Astrocyte (in vitro differentiated cells and primary cell): ENCODE measurements at regions not wholly inside any gene's neighbourhood (a gene's known extent, or its start where the extent isn't known, plus 50 kb on each side); places are given as distances from the start of the nearest gene placed in this dataset.

Experiments
- DNase-seq: peaks from one replicate; pipeline ENCODE4 v3.0.0-alpha.2; 2010; ENCODE audit warnings: low read depth
- FAIRE-seq: peaks from 2 replicates; lab custom pipeline; 2011; peaks lifted over from hg19 to GRCh38; lab: Jason Lieb, UNC
- H2AFZ ChIP-seq: 2 replicates; pipeline ENCODE4 v1.6.0; 2012; ENCODE audit warnings: low read depth, low read length, inconsistent platforms
- H3K27ac ChIP-seq: 2 replicates; pipeline ENCODE4 v1.5.1; 2011; ENCODE audit warnings: low read depth, low read length, inconsistent platforms
- H3K27me3 ChIP-seq: 2 replicates; pipeline ENCODE4 v1.6.0; 2011; ENCODE audit warnings: low read length, inconsistent platforms; ENCODE audit not compliant: insufficient read depth
- H3K36me3 ChIP-seq: 2 replicates; pipeline ENCODE4 v1.5.1; 2011; ENCODE audit warnings: low read length, inconsistent platforms; ENCODE audit not compliant: insufficient read depth
- H3K4me1 ChIP-seq: 2 replicates; pipeline ENCODE4 v1.5.1; 2011; ENCODE audit warnings: low read length, inconsistent platforms; ENCODE audit not compliant: insufficient read depth
- H3K4me2 ChIP-seq: 2 replicates; pipeline ENCODE4 v1.6.0; 2012; ENCODE audit warnings: low read length, inconsistent platforms
- H3K4me3 ChIP-seq: 2 replicates; pipeline ENCODE4 v1.5.1; 2011; ENCODE audit warnings: low read depth, mild to moderate bottlenecking, low read length, inconsistent platforms; ENCODE audit not compliant: insufficient read depth
- H3K79me2 ChIP-seq: 2 replicates; pipeline ENCODE4 v1.6.0; 2012; ENCODE audit warnings: mild to moderate bottlenecking, low read length, inconsistent platforms; ENCODE audit not compliant: insufficient read depth
- H3K9ac ChIP-seq: 2 replicates; pipeline ENCODE4 v1.6.0; 2012; ENCODE audit warnings: mild to moderate bottlenecking, low read length, inconsistent platforms
- H3K9me3 ChIP-seq: 2 replicates; pipeline ENCODE4 v1.5.1; 2012; ENCODE audit warnings: low read depth, mild to moderate bottlenecking, low read length, inconsistent platforms; ENCODE audit not compliant: insufficient read depth
- H4K20me1 ChIP-seq: 2 replicates; pipeline ENCODE4 v1.6.0; 2012; ENCODE audit warnings: low read length, inconsistent platforms; ENCODE audit not compliant: insufficient read depth
- H3K27ac Mint-ChIP-seq: one replicate; pipeline ENCODE4 v1.8.0; 2021; ENCODE audit warnings: mild to moderate bottlenecking, mixed read lengths; ENCODE audit not compliant: unreplicated experiment
- H3K27me3 Mint-ChIP-seq: one replicate; pipeline ENCODE4 v1.8.0; 2021; ENCODE audit warnings: low read depth, mixed read lengths; ENCODE audit not compliant: unreplicated experiment
- H3K36me3 Mint-ChIP-seq: one replicate; pipeline ENCODE4 v1.8.0; 2021; ENCODE audit warnings: low read depth, mixed read lengths; ENCODE audit not compliant: unreplicated experiment
- H3K4me1 Mint-ChIP-seq: one replicate; pipeline ENCODE4 v1.8.0; 2021; ENCODE audit warnings: low read depth, mixed read lengths; ENCODE audit not compliant: unreplicated experiment
- H3K4me3 Mint-ChIP-seq: one replicate; pipeline ENCODE4 v1.8.0; 2021; ENCODE audit warnings: mild to moderate bottlenecking, moderate library complexity, mixed read lengths; ENCODE audit not compliant: unreplicated experiment
- H3K9me3 Mint-ChIP-seq: one replicate; pipeline ENCODE4 v1.8.0; 2021; ENCODE audit warnings: mild to moderate bottlenecking, mixed read lengths; ENCODE audit not compliant: unreplicated experiment
- EZH2 ChIP-seq: IDR thresholded peaks from 2 replicates; pipeline ENCODE4 v1.6.1; 2012; ENCODE audit warnings: mild to moderate bottlenecking, low read length, inconsistent platforms; ENCODE audit not compliant: insufficient read depth
- TF ChIP-seq, protein P1 (sequence below): IDR thresholded peaks from 2 replicates; pipeline ENCODE4 v1.5.1; 2011; ENCODE audit warnings: low read depth, mild to moderate bottlenecking, inconsistent platforms, low read length, moderate library complexity; ENCODE audit not compliant: insufficient read depth

DNA sequence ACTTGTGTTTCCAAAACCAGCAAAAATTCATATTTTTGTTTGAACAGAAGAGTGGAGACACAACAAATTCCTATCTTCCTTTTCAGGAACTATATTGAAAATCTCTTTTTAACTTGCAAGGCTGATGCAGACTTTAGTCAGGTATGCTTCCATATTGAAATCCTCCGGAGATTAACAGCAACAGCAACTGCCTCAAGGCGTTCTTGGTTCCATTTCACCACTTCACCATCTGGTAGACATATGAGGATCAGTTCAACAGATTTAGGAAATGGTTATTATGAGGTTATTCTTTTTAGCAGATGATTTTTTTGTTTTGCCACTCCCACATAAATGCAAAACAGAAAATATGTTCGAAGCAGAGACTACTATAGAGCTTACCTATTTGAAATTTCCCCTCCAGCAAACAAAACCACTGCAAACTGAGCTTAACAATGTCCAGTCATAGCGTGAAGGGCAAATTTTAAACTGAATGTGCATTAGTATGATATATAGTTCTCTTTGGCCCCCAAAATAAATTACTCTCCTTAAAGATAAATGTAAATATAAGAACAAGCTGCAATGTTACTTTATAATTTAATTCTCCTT, 520.5 kb upstream of the ADGRB3 start:
- TF ChIP-seq, protein P1, sequence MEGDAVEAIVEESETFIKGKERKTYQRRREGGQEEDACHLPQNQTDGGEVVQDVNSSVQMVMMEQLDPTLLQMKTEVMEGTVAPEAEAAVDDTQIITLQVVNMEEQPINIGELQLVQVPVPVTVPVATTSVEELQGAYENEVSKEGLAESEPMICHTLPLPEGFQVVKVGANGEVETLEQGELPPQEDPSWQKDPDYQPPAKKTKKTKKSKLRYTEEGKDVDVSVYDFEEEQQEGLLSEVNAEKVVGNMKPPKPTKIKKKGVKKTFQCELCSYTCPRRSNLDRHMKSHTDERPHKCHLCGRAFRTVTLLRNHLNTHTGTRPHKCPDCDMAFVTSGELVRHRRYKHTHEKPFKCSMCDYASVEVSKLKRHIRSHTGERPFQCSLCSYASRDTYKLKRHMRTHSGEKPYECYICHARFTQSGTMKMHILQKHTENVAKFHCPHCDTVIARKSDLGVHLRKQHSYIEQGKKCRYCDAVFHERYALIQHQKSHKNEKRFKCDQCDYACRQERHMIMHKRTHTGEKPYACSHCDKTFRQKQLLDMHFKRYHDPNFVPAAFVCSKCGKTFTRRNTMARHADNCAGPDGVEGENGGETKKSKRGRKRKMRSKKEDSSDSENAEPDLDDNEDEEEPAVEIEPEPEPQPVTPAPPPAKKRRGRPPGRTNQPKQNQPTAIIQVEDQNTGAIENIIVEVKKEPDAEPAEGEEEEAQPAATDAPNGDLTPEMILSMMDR, result no peak
- TF ChIP-seq EZH2, result no peak
- Mint-ChIP-seq H3K9me3 (no peaks in the 10 kb centered on the region), H3K4me1 (peaks cover 3% of the 10 kb centered on the region), H3K27me3 (no peaks in the 10 kb centered on the region), H3K36me3 (no peaks in the 10 kb centered on the region), H3K27ac (no peak overlapping the region), H3K4me3 (no peak overlapping the region)
- H3K4me3 ChIP-seq, result no peak overlapping the region
- DNase-seq, result no peak
- H3K4me2 ChIP-seq, result no peak overlapping the region
- no peaks in the 10 kb centered on the region for H3K4me1 ChIP-seq
- H3K27me3 ChIP-seq, result no peaks in the 10 kb centered on the region
- no peak overlapping the region for H2AFZ ChIP-seq
- no peaks in the 10 kb centered on the region for H3K36me3 ChIP-seq
- no peak overlapping the region for H3K9ac ChIP-seq
- H3K79me2 ChIP-seq, result no peaks in the 10 kb centered on the region
- no peaks in the 10 kb centered on the region for H4K20me1 ChIP-seq
- H3K9me3 ChIP-seq, result no peaks in the 10 kb centered on the region
- no peak overlapping the region for H3K27ac ChIP-seq
- no peak for FAIRE-seq

DNA sequence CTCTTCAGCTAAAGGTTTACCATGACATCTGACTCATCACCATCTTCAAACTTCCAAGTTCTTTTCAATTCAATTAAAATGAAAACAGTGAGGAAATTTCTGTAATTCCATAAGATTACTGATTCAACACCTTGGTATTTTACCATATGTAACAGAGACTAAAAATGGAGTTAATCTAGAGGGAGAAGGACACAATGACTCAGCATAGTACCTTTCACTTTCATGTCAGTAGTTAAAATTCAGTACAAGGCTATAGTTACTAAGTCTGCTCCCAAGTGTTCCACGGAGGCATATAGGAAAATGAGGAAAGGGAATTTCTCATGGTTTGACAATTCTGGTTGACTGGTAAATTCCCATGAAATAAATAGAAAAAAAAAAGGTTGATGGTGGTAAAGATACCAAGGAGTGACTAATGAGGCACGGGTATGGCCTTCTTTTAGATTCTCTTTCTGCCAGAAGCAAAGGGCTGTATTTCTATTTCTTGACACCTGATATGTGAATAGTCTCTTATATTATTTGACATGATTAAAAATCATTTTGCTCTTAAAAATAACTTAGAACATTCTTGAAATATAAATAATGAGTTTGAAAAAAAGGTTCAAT, 526.7 kb upstream of the ADGRB3 start:
- Histone ChIP-seq H3K9ac (no peak overlapping the region), H2AFZ (peak overlapping the region; percentile 19), H3K27me3 (no peaks in the 10 kb centered on the region), H3K79me2 (no peaks in the 10 kb centered on the region), H3K36me3 (no peaks in the 10 kb centered on the region), H3K4me3 (no peak overlapping the region), H3K4me1 (no peaks in the 10 kb centered on the region), H3K4me2 (peak overlapping the region; percentile 35), H3K9me3 (no peaks in the 10 kb centered on the region), H3K27ac (peak overlapping the region; percentile 24), H4K20me1 (no peaks in the 10 kb centered on the region)
- FAIRE-seq (no peak), DNase-seq (peak; percentile 44)
- Mint-ChIP-seq H3K27ac (peak overlapping the region; percentile 98), H3K9me3 (no peaks in the 10 kb centered on the region), H3K36me3 (no peaks in the 10 kb centered on the region), H3K4me1 (peaks cover 21% of the 10 kb centered on the region), H3K27me3 (no peaks in the 10 kb centered on the region), H3K4me3 (no peak overlapping the region)
- TF ChIP-seq, protein P1, result no peak
- no peak for TF ChIP-seq EZH2

DNA sequence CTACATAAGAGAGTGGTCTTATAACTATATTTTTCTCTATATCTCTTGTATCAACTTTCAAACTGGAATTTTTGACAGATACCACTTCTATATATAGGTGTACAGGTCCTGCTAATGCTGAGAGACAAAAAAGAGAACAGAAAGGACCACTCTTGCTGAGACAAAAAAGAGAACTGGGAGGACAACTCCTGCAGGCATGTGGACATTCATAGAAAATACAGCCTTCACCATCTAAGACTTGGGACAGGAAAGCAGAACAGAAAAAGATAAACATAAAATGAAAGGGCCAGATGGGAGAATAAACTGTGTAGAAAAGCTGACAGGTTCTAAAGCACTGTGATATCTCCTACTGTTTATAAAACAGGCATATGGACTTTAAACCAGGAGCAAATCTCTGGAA, 541.0 kb upstream of the ADGRB3 start:
- no peaks in the 10 kb centered on the region for H3K4me1 Mint-ChIP-seq
- no peaks in the 10 kb centered on the region for H3K9me3 ChIP-seq
- H3K27me3 ChIP-seq, result no peaks in the 10 kb centered on the region
- H3K4me3 Mint-ChIP-seq, result no peak overlapping the region
- H3K9me3 Mint-ChIP-seq, result no peaks in the 10 kb centered on the region
- no peaks in the 10 kb centered on the region for H3K36me3 ChIP-seq
- no peak overlapping the region for H3K27ac Mint-ChIP-seq
- no peak overlapping the region for H3K9ac ChIP-seq
- no peaks in the 10 kb centered on the region for H4K20me1 ChIP-seq
- no peaks in the 10 kb centered on the region for H3K4me1 ChIP-seq
- no peak for FAIRE-seq
- no peak overlapping the region for H3K27ac ChIP-seq
- H3K36me3 Mint-ChIP-seq, result no peaks in the 10 kb centered on the region
- no peaks in the 10 kb centered on the region for H3K27me3 Mint-ChIP-seq
- no peak overlapping the region for H2AFZ ChIP-seq
- TF ChIP-seq, protein P1, result no peak
- TF ChIP-seq EZH2, result no peak
- DNase-seq, result no peak
- H3K4me2 ChIP-seq, result no peak overlapping the region
- no peaks in the 10 kb centered on the region for H3K79me2 ChIP-seq
- no peak overlapping the region for H3K4me3 ChIP-seq
